ENCODE measurements at regions not wholly inside any gene's neighbourhood (a gene's known extent, or its start where the extent isn't known, plus 50 kb on each side); places are given as distances from the start of the nearest gene placed in this dataset.

GRCh38 chr6:22658183-22658582 lies 88.8 kb downstream of the HDGFL1 start:
- H3K9me3 ChIP-seq (replicated peaks in 1 of 3) = no peaks in the 10 kb centered on the region
- intact Hi-C loops (cut with DNase I) = no loop called here
- H3K4me1 ChIP-seq (replicated peaks in 1 of 2) = no peaks in the 10 kb centered on the region
- H3K36me3 ChIP-seq (replicated peaks in 1 of 2) = no peaks in the 10 kb centered on the region
- H3K4me3 ChIP-seq = no peak overlapping the region
- H3K27ac ChIP-seq = no peak overlapping the region
- no peak for TF ChIP-seq POLR2A (IDR thresholded peaks at IDR 0.05)
- TF ChIP-seq, protein P1, sequence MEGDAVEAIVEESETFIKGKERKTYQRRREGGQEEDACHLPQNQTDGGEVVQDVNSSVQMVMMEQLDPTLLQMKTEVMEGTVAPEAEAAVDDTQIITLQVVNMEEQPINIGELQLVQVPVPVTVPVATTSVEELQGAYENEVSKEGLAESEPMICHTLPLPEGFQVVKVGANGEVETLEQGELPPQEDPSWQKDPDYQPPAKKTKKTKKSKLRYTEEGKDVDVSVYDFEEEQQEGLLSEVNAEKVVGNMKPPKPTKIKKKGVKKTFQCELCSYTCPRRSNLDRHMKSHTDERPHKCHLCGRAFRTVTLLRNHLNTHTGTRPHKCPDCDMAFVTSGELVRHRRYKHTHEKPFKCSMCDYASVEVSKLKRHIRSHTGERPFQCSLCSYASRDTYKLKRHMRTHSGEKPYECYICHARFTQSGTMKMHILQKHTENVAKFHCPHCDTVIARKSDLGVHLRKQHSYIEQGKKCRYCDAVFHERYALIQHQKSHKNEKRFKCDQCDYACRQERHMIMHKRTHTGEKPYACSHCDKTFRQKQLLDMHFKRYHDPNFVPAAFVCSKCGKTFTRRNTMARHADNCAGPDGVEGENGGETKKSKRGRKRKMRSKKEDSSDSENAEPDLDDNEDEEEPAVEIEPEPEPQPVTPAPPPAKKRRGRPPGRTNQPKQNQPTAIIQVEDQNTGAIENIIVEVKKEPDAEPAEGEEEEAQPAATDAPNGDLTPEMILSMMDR (IDR thresholded peaks at IDR 0.05) = no peak
- no peak for DNase-seq
- H3K27me3 ChIP-seq = no peaks in the 10 kb centered on the region
- WGBS, 4 donors = 72 to 84% (median 75%) methylated on average over 2 of the region's 2 CpGs

GRCh38 chr6:22658934-22659333 lies 89.6 kb downstream of the HDGFL1 start:
- intact Hi-C loops (cut with DNase I) = no loop called here

DNA sequence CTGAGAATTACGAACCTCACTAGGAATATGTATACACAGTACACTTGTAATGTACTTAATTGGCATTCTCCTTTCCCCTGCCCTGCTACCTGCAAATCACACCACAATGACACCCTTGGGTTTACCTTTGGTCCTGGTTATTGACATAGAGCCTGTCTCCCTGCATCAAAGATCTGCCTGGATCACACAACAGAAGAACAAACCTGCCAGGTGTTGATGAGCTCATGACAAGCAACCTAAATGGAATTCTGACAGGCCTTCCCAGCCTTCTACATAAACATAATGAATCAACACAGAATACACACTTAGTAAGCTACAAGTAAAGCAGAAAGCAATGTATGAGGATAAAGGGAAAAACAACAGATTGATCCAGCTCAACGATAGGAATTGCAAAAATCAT lies 95.6 kb downstream of the HDGFL1 start:
- 77 to 93% (median 80%) methylated on average over 2 of the region's 2 CpGs for WGBS, 4 donors
- Histone ChIP-seq H3K27ac (no peak overlapping the region), H3K4me1 (replicated peaks in 1 of 2) (no peaks in the 10 kb centered on the region), H3K9me3 (replicated peaks in 1 of 3) (no peaks in the 10 kb centered on the region), H3K36me3 (replicated peaks in 1 of 2) (no peaks in the 10 kb centered on the region), H3K4me3 (no peak overlapping the region), H3K27me3 (no peaks in the 10 kb centered on the region)
- intact Hi-C loops (cut with DNase I) = no loop called here
- TF ChIP-seq POLR2A (IDR thresholded peaks at IDR 0.05) = no peak
- TF ChIP-seq, protein P1 (IDR thresholded peaks at IDR 0.05) = no peak
- no peak for DNase-seq

More at GRCh38 chr6:22658934-22659333, 89.6 kb downstream of the HDGFL1 start:
- H3K36me3 ChIP-seq (replicated peaks in 1 of 2) = no peaks in the 10 kb centered on the region
- no peaks in the 10 kb centered on the region for H3K27me3 ChIP-seq
- no peak for TF ChIP-seq POLR2A (IDR thresholded peaks at IDR 0.05)
- TF ChIP-seq, protein P1 (IDR thresholded peaks at IDR 0.05) = no peak
- no peak overlapping the region for H3K4me3 ChIP-seq
- 76 to 88% (median 82%) methylated on average over 1 of the region's 1 CpG for WGBS, 4 donors
- no peaks in the 10 kb centered on the region for H3K9me3 ChIP-seq (replicated peaks in 1 of 3)
- no peak overlapping the region for H3K27ac ChIP-seq
- no peaks in the 10 kb centered on the region for H3K4me1 ChIP-seq (replicated peaks in 1 of 2)
- no peak for DNase-seq

DNA sequence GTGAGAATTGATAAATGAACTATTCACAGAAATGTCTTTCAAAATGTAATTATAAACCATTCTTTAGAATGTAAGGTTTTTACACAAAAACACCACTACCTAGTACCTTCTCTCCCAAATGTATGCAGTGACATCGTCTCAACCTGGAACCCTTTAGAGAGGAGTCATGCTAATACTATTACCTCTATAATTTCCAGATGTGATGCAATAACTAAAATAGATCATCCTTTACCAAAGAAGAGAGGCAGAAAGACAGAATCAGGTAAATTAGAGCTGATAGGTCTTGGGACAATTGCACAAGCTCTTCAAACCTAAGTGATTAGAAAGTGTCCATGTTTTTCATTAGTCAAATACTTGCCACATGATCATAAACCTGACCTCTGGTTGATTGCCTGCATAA lies 96.7 kb downstream of the HDGFL1 start:
- H3K27me3 ChIP-seq = no peaks in the 10 kb centered on the region
- H3K27ac ChIP-seq = no peak overlapping the region
- no peak for DNase-seq
- no peak for TF ChIP-seq POLR2A (IDR thresholded peaks at IDR 0.05)
- TF ChIP-seq, protein P1 (IDR thresholded peaks at IDR 0.05) = no peak
- H3K4me3 ChIP-seq = no peak overlapping the region
- no peaks in the 10 kb centered on the region for H3K9me3 ChIP-seq (replicated peaks in 1 of 3)
- WGBS, 4 donors = 58 to 94% (median 78%) methylated on average over 1 of the region's 1 CpG
- H3K36me3 ChIP-seq (replicated peaks in 1 of 2) = no peaks in the 10 kb centered on the region
- H3K4me1 ChIP-seq (replicated peaks in 1 of 2) = no peaks in the 10 kb centered on the region
- intact Hi-C loops (cut with DNase I) = no loop called here
